Ishikawa (cell line): ENCODE measurements at regions not wholly inside any gene's neighbourhood (a gene's known extent, or its start where the extent isn't known, plus 50 kb on each side); places are given as distances from the start of the nearest gene placed in this dataset.

ENCODE experiments used
- CEBPB ChIP-seq: IDR thresholded peaks from 2 replicates; pipeline ENCODE4 v1.6.1; 2012
- CREB1 ChIP-seq: IDR thresholded peaks from 2 replicates; pipeline ENCODE4 v1.6.1; 2012; ENCODE audit warnings: low read depth
- EGR1 ChIP-seq: IDR thresholded peaks from 2 replicates; pipeline ENCODE4 v1.6.1; 2012
- EP300 ChIP-seq: IDR thresholded peaks from 2 replicates; pipeline ENCODE4 v1.6.1; 2012; ENCODE audit warnings: borderline replicate concordance
- FOXM1 ChIP-seq: IDR thresholded peaks from 2 replicates; pipeline ENCODE4 v1.6.1; 2012; ENCODE audit warnings: low read depth, borderline replicate concordance
- RAD21 ChIP-seq: IDR thresholded peaks from 2 replicates; pipeline ENCODE4 v1.6.1; 2012; ENCODE audit warnings: low read depth
- TAF1 ChIP-seq: IDR thresholded peaks from 2 replicates; pipeline ENCODE4 v1.6.1; 2012; ENCODE audit warnings: low read depth, mild to moderate bottlenecking
- TCF12 ChIP-seq: IDR thresholded peaks from 2 replicates; pipeline ENCODE4 v1.6.1; 2012; ENCODE audit warnings: low read depth
- TEAD4 ChIP-seq: IDR thresholded peaks from 2 replicates; pipeline ENCODE4 v1.6.1; 2012
- YY1 ChIP-seq: IDR thresholded peaks from 2 replicates; pipeline ENCODE4 v1.6.1; 2012; ENCODE audit warnings: low read depth
- TF ChIP-seq, protein P1 (sequence below): IDR thresholded peaks from 2 replicates; pipeline ENCODE4 v1.6.1; 2012
- TF ChIP-seq, protein P2 (sequence below): IDR thresholded peaks from 2 replicates; pipeline ENCODE4 v1.6.1; 2012; ENCODE audit warnings: low read depth, mild to moderate bottlenecking
- TF ChIP-seq, protein P3 (sequence below): IDR thresholded peaks from 2 replicates; pipeline ENCODE4 v1.6.1; 2012

GRCh38 chr22:34608540-34609115 lies 457.3 kb upstream of the ISX start:
- TF ChIP-seq, protein P1, sequence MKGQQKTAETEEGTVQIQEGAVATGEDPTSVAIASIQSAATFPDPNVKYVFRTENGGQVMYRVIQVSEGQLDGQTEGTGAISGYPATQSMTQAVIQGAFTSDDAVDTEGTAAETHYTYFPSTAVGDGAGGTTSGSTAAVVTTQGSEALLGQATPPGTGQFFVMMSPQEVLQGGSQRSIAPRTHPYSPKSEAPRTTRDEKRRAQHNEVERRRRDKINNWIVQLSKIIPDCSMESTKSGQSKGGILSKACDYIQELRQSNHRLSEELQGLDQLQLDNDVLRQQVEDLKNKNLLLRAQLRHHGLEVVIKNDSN, result no peak
- TF ChIP-seq, protein P2, sequence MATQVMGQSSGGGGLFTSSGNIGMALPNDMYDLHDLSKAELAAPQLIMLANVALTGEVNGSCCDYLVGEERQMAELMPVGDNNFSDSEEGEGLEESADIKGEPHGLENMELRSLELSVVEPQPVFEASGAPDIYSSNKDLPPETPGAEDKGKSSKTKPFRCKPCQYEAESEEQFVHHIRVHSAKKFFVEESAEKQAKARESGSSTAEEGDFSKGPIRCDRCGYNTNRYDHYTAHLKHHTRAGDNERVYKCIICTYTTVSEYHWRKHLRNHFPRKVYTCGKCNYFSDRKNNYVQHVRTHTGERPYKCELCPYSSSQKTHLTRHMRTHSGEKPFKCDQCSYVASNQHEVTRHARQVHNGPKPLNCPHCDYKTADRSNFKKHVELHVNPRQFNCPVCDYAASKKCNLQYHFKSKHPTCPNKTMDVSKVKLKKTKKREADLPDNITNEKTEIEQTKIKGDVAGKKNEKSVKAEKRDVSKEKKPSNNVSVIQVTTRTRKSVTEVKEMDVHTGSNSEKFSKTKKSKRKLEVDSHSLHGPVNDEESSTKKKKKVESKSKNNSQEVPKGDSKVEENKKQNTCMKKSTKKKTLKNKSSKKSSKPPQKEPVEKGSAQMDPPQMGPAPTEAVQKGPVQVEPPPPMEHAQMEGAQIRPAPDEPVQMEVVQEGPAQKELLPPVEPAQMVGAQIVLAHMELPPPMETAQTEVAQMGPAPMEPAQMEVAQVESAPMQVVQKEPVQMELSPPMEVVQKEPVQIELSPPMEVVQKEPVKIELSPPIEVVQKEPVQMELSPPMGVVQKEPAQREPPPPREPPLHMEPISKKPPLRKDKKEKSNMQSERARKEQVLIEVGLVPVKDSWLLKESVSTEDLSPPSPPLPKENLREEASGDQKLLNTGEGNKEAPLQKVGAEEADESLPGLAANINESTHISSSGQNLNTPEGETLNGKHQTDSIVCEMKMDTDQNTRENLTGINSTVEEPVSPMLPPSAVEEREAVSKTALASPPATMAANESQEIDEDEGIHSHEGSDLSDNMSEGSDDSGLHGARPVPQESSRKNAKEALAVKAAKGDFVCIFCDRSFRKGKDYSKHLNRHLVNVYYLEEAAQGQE, result no peak
- no peak for TF ChIP-seq EGR1
- no peak for TF ChIP-seq CEBPB
- TF ChIP-seq, protein P3, sequence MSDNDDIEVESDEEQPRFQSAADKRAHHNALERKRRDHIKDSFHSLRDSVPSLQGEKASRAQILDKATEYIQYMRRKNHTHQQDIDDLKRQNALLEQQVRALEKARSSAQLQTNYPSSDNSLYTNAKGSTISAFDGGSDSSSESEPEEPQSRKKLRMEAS, result no peak
- TF ChIP-seq EP300, result no peak
- TF ChIP-seq TAF1, result no peak
- TF ChIP-seq FOXM1, result no peak
- no peak for TF ChIP-seq TEAD4
- no peak for TF ChIP-seq TCF12
- TF ChIP-seq RAD21, result no peak
- TF ChIP-seq CREB1, result no peak
- no peak for TF ChIP-seq YY1
